WERI-Rb-1 (cell line): ENCODE measurements at regions not wholly inside any gene's neighbourhood (a gene's known extent, or its start where the extent isn't known, plus 50 kb on each side); places are given as distances from the start of the nearest gene placed in this dataset.

Experiments
- DNase-seq: peaks from one replicate; pipeline ENCODE4 v3.0.0-alpha.2; 2020
- H3K27ac ChIP-seq: fragments of 250-450 bp; sonication (Bioruptor Pico); 2 replicates; pipeline ENCODE4 v1.5.1; 2020; ENCODE audit warnings: mild to moderate bottlenecking, moderate library complexity
- H3K27me3 ChIP-seq: fragments of 250-450 bp; sonication (Bioruptor Pico); 2 replicates; pipeline ENCODE4 v1.5.1; 2021; ENCODE audit warnings: mild to moderate bottlenecking, low read depth, moderate library complexity; ENCODE audit not compliant: insufficient read depth, severe bottlenecking
- H3K36me3 ChIP-seq: fragments of 250-450 bp; sonication (Bioruptor Pico); 2 replicates; pipeline ENCODE4 v1.5.1; 2020; ENCODE audit warnings: mild to moderate bottlenecking, moderate library complexity
- H3K4me3 ChIP-seq: 2 replicates; pipeline ENCODE4 v1.5.1; 2011; ENCODE audit warnings: low read depth, mild to moderate bottlenecking, control low read depth, low read length
- H3K9me3 ChIP-seq: fragments of 250-450 bp; sonication (Bioruptor Pico); 2 replicates; pipeline ENCODE4 v1.5.1; 2021; ENCODE audit warnings: mild to moderate bottlenecking, moderate library complexity; ENCODE audit not compliant: severe bottlenecking
- CTCF ChIP-seq: IDR thresholded peaks from 2 replicates; pipeline ENCODE4 v1.5.1; 2011; ENCODE audit warnings: low read depth, mild to moderate bottlenecking, control low read depth, inconsistent platforms, low read length

GRCh38 chr2:48140586-48140985 is 173.9 kb upstream of the FOXN2 start:
- peaks cover 4% of the 10 kb centered on the region for H3K36me3 ChIP-seq
- no peak for TF ChIP-seq CTCF
- no peaks in the 10 kb centered on the region for H3K9me3 ChIP-seq
- no peaks in the 10 kb centered on the region for H3K27me3 ChIP-seq
- H3K27ac ChIP-seq = no peak overlapping the region
- no peak overlapping the region for H3K4me3 ChIP-seq
- no peak for DNase-seq

GRCh38 chr2:48144777-48145176 is 169.7 kb upstream of the FOXN2 start:
- Histone ChIP-seq H3K4me3 (no peak overlapping the region), H3K27me3 (no peaks in the 10 kb centered on the region), H3K27ac (no peak overlapping the region), H3K36me3 (peaks cover 4% of the 10 kb centered on the region), H3K9me3 (no peaks in the 10 kb centered on the region)
- no peak for TF ChIP-seq CTCF
- no peak for DNase-seq

GRCh38 chr2:48145845-48146452 is 168.5 kb upstream of the FOXN2 start:
- Histone ChIP-seq H3K36me3 (peaks cover 4% of the 10 kb centered on the region), H3K27me3 (no peaks in the 10 kb centered on the region), H3K9me3 (no peaks in the 10 kb centered on the region), H3K27ac (no peak overlapping the region), H3K4me3 (no peak overlapping the region)
- DNase-seq = no peak
- TF ChIP-seq CTCF = no peak

GRCh38 chr2:48146552-48146951 is 167.9 kb upstream of the FOXN2 start:
- no peak for TF ChIP-seq CTCF
- H3K4me3 ChIP-seq = no peak overlapping the region

GRCh38 chr2:48147719-48148118 is 166.8 kb upstream of the FOXN2 start:
- no peak overlapping the region for H3K27ac ChIP-seq
- H3K9me3 ChIP-seq = no peaks in the 10 kb centered on the region
- no peak overlapping the region for H3K4me3 ChIP-seq
- peaks cover 4% of the 10 kb centered on the region for H3K36me3 ChIP-seq
- DNase-seq = no peak
- no peak for TF ChIP-seq CTCF
- no peaks in the 10 kb centered on the region for H3K27me3 ChIP-seq

More at GRCh38 chr2:48146552-48146951, 167.9 kb upstream of the FOXN2 start:
- Histone ChIP-seq H3K36me3 (peaks cover 4% of the 10 kb centered on the region), H3K27me3 (no peaks in the 10 kb centered on the region), H3K9me3 (no peaks in the 10 kb centered on the region), H3K27ac (no peak overlapping the region)
- no peak for DNase-seq

- DNase-seq = no peak
- H3K27me3 ChIP-seq = no peaks in the 10 kb centered on the region
These were observed 165.5 kb upstream of the FOXN2 start for GRCh38 chr2:48148841-48149430.

More at GRCh38 chr2:48148841-48149430, 165.5 kb upstream of the FOXN2 start:
- Histone ChIP-seq H3K27ac (no peak overlapping the region), H3K9me3 (no peaks in the 10 kb centered on the region), H3K4me3 (no peak overlapping the region), H3K36me3 (peaks cover 4% of the 10 kb centered on the region; the same call in 1 of the 2 replicates)
- TF ChIP-seq CTCF = no peak
